WERI-Rb-1 (cell line): ENCODE measurements at regions not wholly inside any gene's neighbourhood (a gene's known extent, or its start where the extent isn't known, plus 50 kb on each side); places are given as distances from the start of the nearest gene placed in this dataset.

Experiments
- DNase-seq: peaks from one replicate; pipeline ENCODE4 v3.0.0-alpha.2; 2020
- H3K27ac ChIP-seq: fragments of 250-450 bp; sonication (Bioruptor Pico); 2 replicates; pipeline ENCODE4 v1.5.1; 2020; ENCODE audit warnings: mild to moderate bottlenecking, moderate library complexity
- H3K27me3 ChIP-seq: fragments of 250-450 bp; sonication (Bioruptor Pico); 2 replicates; pipeline ENCODE4 v1.5.1; 2021; ENCODE audit warnings: mild to moderate bottlenecking, low read depth, moderate library complexity; ENCODE audit not compliant: insufficient read depth, severe bottlenecking
- H3K36me3 ChIP-seq: fragments of 250-450 bp; sonication (Bioruptor Pico); 2 replicates; pipeline ENCODE4 v1.5.1; 2020; ENCODE audit warnings: mild to moderate bottlenecking, moderate library complexity
- H3K4me3 ChIP-seq: 2 replicates; pipeline ENCODE4 v1.5.1; 2011; ENCODE audit warnings: low read depth, mild to moderate bottlenecking, control low read depth, low read length
- H3K9me3 ChIP-seq: fragments of 250-450 bp; sonication (Bioruptor Pico); 2 replicates; pipeline ENCODE4 v1.5.1; 2021; ENCODE audit warnings: mild to moderate bottlenecking, moderate library complexity; ENCODE audit not compliant: severe bottlenecking
- TF ChIP-seq, protein P1 (sequence below): IDR thresholded peaks from 2 replicates; pipeline ENCODE4 v1.5.1; 2011; ENCODE audit warnings: low read depth, mild to moderate bottlenecking, control low read depth, inconsistent platforms, low read length

DNA sequence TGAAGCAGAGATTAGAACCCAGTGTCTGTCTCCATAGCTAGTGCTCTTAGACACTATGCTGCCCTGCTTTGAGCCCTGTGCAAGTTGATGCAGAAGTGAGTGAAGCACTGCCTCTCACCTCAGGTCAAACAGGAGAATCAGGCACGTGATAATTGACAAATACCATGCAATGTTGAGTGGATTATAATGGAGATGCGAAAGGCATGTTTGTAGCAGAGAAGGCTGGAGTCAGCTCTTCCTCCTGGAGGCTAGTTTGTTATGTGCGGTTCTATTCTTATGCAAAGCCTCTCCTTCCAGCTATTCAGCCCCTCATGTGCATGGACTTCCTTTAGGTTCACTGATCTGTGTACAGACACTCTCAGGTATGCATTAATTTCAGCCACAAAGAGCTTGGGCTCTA is 108.5 kb downstream of the MANEA start:
- H3K27ac ChIP-seq, result no peak overlapping the region
- DNase-seq, result no peak
- TF ChIP-seq, protein P1, sequence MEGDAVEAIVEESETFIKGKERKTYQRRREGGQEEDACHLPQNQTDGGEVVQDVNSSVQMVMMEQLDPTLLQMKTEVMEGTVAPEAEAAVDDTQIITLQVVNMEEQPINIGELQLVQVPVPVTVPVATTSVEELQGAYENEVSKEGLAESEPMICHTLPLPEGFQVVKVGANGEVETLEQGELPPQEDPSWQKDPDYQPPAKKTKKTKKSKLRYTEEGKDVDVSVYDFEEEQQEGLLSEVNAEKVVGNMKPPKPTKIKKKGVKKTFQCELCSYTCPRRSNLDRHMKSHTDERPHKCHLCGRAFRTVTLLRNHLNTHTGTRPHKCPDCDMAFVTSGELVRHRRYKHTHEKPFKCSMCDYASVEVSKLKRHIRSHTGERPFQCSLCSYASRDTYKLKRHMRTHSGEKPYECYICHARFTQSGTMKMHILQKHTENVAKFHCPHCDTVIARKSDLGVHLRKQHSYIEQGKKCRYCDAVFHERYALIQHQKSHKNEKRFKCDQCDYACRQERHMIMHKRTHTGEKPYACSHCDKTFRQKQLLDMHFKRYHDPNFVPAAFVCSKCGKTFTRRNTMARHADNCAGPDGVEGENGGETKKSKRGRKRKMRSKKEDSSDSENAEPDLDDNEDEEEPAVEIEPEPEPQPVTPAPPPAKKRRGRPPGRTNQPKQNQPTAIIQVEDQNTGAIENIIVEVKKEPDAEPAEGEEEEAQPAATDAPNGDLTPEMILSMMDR, result no peak
- H3K27me3 ChIP-seq, result no peaks in the 10 kb centered on the region
- H3K9me3 ChIP-seq, result no peaks in the 10 kb centered on the region
- no peaks in the 10 kb centered on the region for H3K36me3 ChIP-seq
- no peak overlapping the region for H3K4me3 ChIP-seq

DNA sequence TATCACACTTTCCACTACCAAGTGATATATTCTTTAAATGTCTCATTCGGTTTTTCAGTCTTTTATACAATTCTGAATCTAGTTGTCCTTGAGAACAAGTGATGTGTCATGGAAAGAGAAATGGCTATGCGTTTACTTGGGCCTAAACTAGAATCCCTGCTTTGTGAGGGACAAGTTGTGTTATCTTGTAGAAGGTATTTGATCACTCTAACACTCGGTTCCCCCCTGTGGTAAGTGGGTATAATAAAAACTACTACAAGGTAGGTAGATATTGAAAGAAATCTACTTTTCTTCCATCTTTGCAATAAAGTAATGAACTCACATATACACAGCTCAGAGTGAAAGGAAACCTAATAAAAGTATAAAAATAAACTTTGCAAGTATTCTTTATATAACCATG is 108.9 kb downstream of the MANEA start:
- no peak for DNase-seq
- H3K36me3 ChIP-seq, result no peaks in the 10 kb centered on the region

DNA sequence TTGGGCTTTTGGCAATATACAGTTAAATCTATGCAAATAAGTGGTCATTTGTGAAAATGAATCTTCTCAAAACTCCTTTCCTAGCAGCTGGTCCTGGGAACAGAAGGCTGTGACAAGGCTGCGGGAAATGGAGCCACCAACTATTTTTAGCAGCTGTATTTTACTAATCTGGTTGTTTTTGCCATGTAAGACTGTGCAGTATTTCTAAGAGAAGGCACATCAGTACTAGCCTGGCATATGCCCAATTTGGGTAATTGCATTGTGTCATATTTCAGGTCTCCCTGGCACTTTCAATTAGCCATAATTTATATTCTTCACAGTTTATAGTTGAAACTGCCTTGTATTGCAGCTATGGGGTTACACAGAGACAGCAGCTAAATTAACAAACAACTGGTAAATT is 109.6 kb downstream of the MANEA start:
- Histone ChIP-seq H3K4me3 (no peak overlapping the region), H3K9me3 (no peaks in the 10 kb centered on the region), H3K27me3 (no peaks in the 10 kb centered on the region), H3K36me3 (no peaks in the 10 kb centered on the region), H3K27ac (no peak overlapping the region)
- DNase-seq, result no peak
- TF ChIP-seq, protein P1, result no peak

More for the DNA sequence above, 108.9 kb downstream of the MANEA start:
- no peaks in the 10 kb centered on the region for H3K9me3 ChIP-seq
- TF ChIP-seq, protein P1, result no peak
- H3K27ac ChIP-seq, result no peak overlapping the region
- no peak overlapping the region for H3K4me3 ChIP-seq
- no peaks in the 10 kb centered on the region for H3K27me3 ChIP-seq

DNA sequence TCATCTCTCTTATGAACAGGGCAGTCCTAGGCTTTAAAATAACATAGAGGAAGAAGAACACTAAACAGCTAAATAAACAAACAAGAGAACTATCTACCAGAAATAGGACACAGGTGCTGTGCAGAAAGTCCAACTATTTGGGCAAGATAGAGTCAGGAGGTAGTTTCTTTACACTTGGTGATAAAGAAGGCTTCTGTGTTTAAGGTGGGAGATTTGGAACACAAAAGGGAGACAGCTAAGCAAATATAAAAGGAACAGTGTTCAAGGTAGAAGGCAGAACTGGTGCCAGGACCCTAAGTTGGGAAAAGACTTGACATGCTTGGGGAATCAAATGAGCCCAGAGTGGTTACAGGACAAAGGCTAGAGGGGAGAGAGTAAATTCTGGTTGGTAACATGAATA is 110.5 kb downstream of the MANEA start:
- H3K27ac ChIP-seq, result no peak overlapping the region
- H3K27me3 ChIP-seq, result no peaks in the 10 kb centered on the region
- TF ChIP-seq, protein P1, result no peak
- no peaks in the 10 kb centered on the region for H3K36me3 ChIP-seq
- no peaks in the 10 kb centered on the region for H3K9me3 ChIP-seq
- DNase-seq, result no peak
- no peak overlapping the region for H3K4me3 ChIP-seq

DNA sequence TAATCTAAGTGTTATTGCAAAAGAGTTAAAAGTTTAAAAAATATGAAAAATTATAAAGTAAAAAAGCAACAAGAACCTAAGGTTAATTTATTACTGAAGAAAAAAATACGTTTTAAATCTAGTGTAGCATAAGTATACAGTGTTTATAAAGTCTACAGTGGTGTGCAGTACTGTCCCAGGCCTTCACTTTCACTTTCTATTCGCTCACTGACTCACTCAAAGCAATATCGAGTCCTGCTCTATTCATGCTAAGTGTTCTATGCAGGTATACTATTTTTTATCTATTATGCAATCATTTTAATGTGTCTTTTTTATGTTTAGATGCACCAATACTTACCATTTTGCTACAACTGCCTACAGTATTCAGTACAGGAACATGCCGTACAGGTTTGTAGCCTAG is 113.0 kb downstream of the MANEA start:
- DNase-seq, result no peak
- Histone ChIP-seq H3K36me3 (no peaks in the 10 kb centered on the region), H3K4me3 (no peak overlapping the region), H3K9me3 (no peaks in the 10 kb centered on the region), H3K27ac (no peak overlapping the region), H3K27me3 (no peaks in the 10 kb centered on the region)
- TF ChIP-seq, protein P1, result no peak

DNA sequence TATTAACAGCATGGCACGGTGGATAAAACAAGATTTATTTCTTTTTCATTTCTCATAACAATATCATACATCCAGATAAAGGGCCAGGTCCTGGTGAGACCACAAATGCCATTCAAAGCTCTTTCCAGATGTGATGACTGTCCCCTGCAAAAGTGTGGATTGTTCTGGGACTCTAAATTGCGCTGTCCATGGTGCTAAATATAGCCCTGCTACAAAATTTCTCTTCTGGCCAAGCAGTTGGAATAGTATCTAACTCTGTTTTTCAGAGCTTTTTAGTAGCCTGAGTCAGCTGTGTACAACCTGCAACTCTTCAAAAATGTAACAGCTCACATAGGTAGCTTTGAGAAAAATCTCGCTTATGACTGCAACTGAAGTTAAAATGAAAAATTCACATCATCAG is 115.8 kb downstream of the MANEA start:
- no peaks in the 10 kb centered on the region for H3K9me3 ChIP-seq
- H3K27ac ChIP-seq, result no peak overlapping the region
- no peaks in the 10 kb centered on the region for H3K36me3 ChIP-seq
- no peak overlapping the region for H3K4me3 ChIP-seq
- DNase-seq, result no peak
- no peaks in the 10 kb centered on the region for H3K27me3 ChIP-seq
- TF ChIP-seq, protein P1, result no peak
